HG03558 (cell line): ENCODE measurements at regions not wholly inside any gene's neighbourhood (a gene's known extent, or its start where the extent isn't known, plus 50 kb on each side); places are given as distances from the start of the nearest gene placed in this dataset.
A peak's percentile ranks its signal among the peaks of the same experiment; 100 is the strongest.
"Not testable (repeated sequence)": the region's sequence is repeated elsewhere in the genome, so short reads cannot be mapped to it uniquely, and the experiment has no call there.

Experiments used
- ATAC-seq: cut with Tn5 transposase; IDR thresholded peaks from one replicate; pipeline ENCODE4 v1.9.1; 2021; ENCODE audit warnings: moderate number of reproducible peaks; ENCODE audit not compliant: unreplicated experiment; ENCODE audit errors: extremely low read depth

- ATAC-seq, result no peak
Measured at GRCh38 chr6:167704396-167704901, 122.3 kb upstream of the AFDN start.

- ATAC-seq, result no peak
Measured at GRCh38 chr6:167705211-167705750, 121.4 kb upstream of the AFDN start.

GRCh38 chr6:167706313-167707109, 120.2 kb upstream of the AFDN start:
- ATAC-seq, result peak; percentile 94

GRCh38 chr6:167707686-167708500, 118.8 kb upstream of the AFDN start:
- ATAC-seq, result no peak

GRCh38 chr6:167708501-167709094, 118.1 kb upstream of the AFDN start:
- ATAC-seq, result no peak

- ATAC-seq, result no peak
Measured at GRCh38 chr6:167709196-167709595, 117.5 kb upstream of the AFDN start.

- ATAC-seq, result not testable (repeated sequence)
Measured at GRCh38 chr6:167709776-167710336, 116.9 kb upstream of the AFDN start.

GRCh38 chr6:167710363-167710920, 116.3 kb upstream of the AFDN start:
- no peak for ATAC-seq

GRCh38 chr6:167711211-167711610, 115.5 kb upstream of the AFDN start:
- no peak for ATAC-seq

- ATAC-seq, result no peak
Measured at GRCh38 chr6:167711768-167712730, 114.7 kb upstream of the AFDN start.

GRCh38 chr6:167712731-167713475, 113.8 kb upstream of the AFDN start:
- ATAC-seq, result no peak

GRCh38 chr6:167714152-167714551, 112.6 kb upstream of the AFDN start:
- ATAC-seq, result no peak

- ATAC-seq, result no peak
Measured at GRCh38 chr6:167717455-167717854, 109.3 kb upstream of the AFDN start.

- ATAC-seq, result no peak
Measured at GRCh38 chr6:167717867-167718266, 108.8 kb upstream of the AFDN start.

GRCh38 chr6:167719920-167720319, 106.8 kb upstream of the AFDN start:
- ATAC-seq, result no peak

GRCh38 chr6:167720456-167721285, 106.0 kb upstream of the AFDN start:
- no peak for ATAC-seq

GRCh38 chr6:167721291-167721690, 105.4 kb upstream of the AFDN start:
- no peak for ATAC-seq
